ENCODE measurements at regions not wholly inside any gene's neighbourhood (a gene's known extent, or its start where the extent isn't known, plus 50 kb on each side); places are given as distances from the start of the nearest gene placed in this dataset.

- H3K4me3 ChIP-seq = no peak overlapping the region
- no peak overlapping the region for H3K27ac ChIP-seq
- TF ChIP-seq POLR2AphosphoS5 (IDR thresholded peaks at IDR 0.05; ENCODE audit: borderline replicate concordance, low read depth, low read length) = no peak
- H3K9ac ChIP-seq (ENCODE audit: insufficient read length) = no peak overlapping the region
- no peaks in the 10 kb centered on the region for H3K9me3 ChIP-seq (ENCODE audit: low read depth, low read length)
- H3K36me3 ChIP-seq (ENCODE audit: insufficient read depth, low read length) = no peaks in the 10 kb centered on the region
- DNase-seq (ENCODE audit: low read depth, low spot score) = no peak
Measured at GRCh38 chr3:158882445-158882844, 80.6 kb downstream of the MFSD1 start.

- Histone ChIP-seq H3K4me3 (no peak overlapping the region), H3K36me3 (ENCODE audit: insufficient read depth, low read length) (no peaks in the 10 kb centered on the region), H3K9ac (ENCODE audit: insufficient read length) (no peak overlapping the region), H3K9me3 (ENCODE audit: low read depth, low read length) (no peaks in the 10 kb centered on the region), H3K27ac (no peak overlapping the region)
- DNase-seq (ENCODE audit: low read depth, low spot score) = no peak
- TF ChIP-seq EZH2 (IDR thresholded peaks at IDR 0.05) (no peak), FOXP2 (optimal IDR thresholded peaks at IDR 0.05; ENCODE audit: control extremely low read depth, extremely low read length, insufficient read depth) (no peak), POLR2AphosphoS5 (IDR thresholded peaks at IDR 0.05; ENCODE audit: borderline replicate concordance, low read depth, low read length) (no peak)
Measured at GRCh38 chr3:158896729-158897128, 94.9 kb downstream of the MFSD1 start.

GRCh38 chr3:158906749-158907148 lies 104.9 kb downstream of the MFSD1 start:
- Histone ChIP-seq H3K36me3 (ENCODE audit: insufficient read depth, low read length) (no peaks in the 10 kb centered on the region), H3K27ac (no peak overlapping the region), H3K9me3 (ENCODE audit: low read depth, low read length) (no peaks in the 10 kb centered on the region), H3K4me3 (no peak overlapping the region), H3K9ac (ENCODE audit: insufficient read length) (no peak overlapping the region)
- TF ChIP-seq FOXP2 (optimal IDR thresholded peaks at IDR 0.05; ENCODE audit: control extremely low read depth, extremely low read length, insufficient read depth) = no peak
- TF ChIP-seq POLR2AphosphoS5 (IDR thresholded peaks at IDR 0.05; ENCODE audit: borderline replicate concordance, low read depth, low read length) = no peak
- no peak for TF ChIP-seq EZH2 (IDR thresholded peaks at IDR 0.05)
- DNase-seq (ENCODE audit: low read depth, low spot score) = no peak

- no peak for DNase-seq (ENCODE audit: low read depth, low spot score)
- TF ChIP-seq POLR2AphosphoS5 (IDR thresholded peaks at IDR 0.05; ENCODE audit: borderline replicate concordance, low read depth, low read length) (no peak), FOXP2 (optimal IDR thresholded peaks at IDR 0.05; ENCODE audit: control extremely low read depth, extremely low read length, insufficient read depth) (no peak), EZH2 (IDR thresholded peaks at IDR 0.05) (no peak)
- Histone ChIP-seq H3K27ac (no peak overlapping the region), H3K9me3 (ENCODE audit: low read depth, low read length) (no peaks in the 10 kb centered on the region), H3K9ac (ENCODE audit: insufficient read length) (no peak overlapping the region), H3K4me3 (no peak overlapping the region), H3K36me3 (ENCODE audit: insufficient read depth, low read length) (no peaks in the 10 kb centered on the region)
Measured at GRCh38 chr3:158908187-158908734, 106.4 kb downstream of the MFSD1 start.

- Histone ChIP-seq H3K9ac (ENCODE audit: insufficient read length) (no peak overlapping the region), H3K27ac (no peak overlapping the region), H3K4me3 (no peak overlapping the region), H3K9me3 (ENCODE audit: low read depth, low read length) (no peaks in the 10 kb centered on the region), H3K36me3 (ENCODE audit: insufficient read depth, low read length) (no peaks in the 10 kb centered on the region)
- TF ChIP-seq EZH2 (IDR thresholded peaks at IDR 0.05) (no peak), FOXP2 (optimal IDR thresholded peaks at IDR 0.05; ENCODE audit: control extremely low read depth, extremely low read length, insufficient read depth) (no peak), POLR2AphosphoS5 (IDR thresholded peaks at IDR 0.05; ENCODE audit: borderline replicate concordance, low read depth, low read length) (no peak)
- DNase-seq (ENCODE audit: low read depth, low spot score) = no peak
Measured at GRCh38 chr3:158909870-158910269, 108.0 kb downstream of the MFSD1 start.

- Histone ChIP-seq H3K4me3 (no peak overlapping the region), H3K36me3 (ENCODE audit: insufficient read depth, low read length) (no peaks in the 10 kb centered on the region), H3K9me3 (ENCODE audit: low read depth, low read length) (no peaks in the 10 kb centered on the region), H3K27ac (no peak overlapping the region), H3K9ac (ENCODE audit: insufficient read length) (no peak overlapping the region)
- DNase-seq (ENCODE audit: low read depth, low spot score) = no peak
- TF ChIP-seq FOXP2 (optimal IDR thresholded peaks at IDR 0.05; ENCODE audit: control extremely low read depth, extremely low read length, insufficient read depth) (no peak), POLR2AphosphoS5 (IDR thresholded peaks at IDR 0.05; ENCODE audit: borderline replicate concordance, low read depth, low read length) (no peak), EZH2 (IDR thresholded peaks at IDR 0.05) (no peak)
Measured at GRCh38 chr3:158911586-158911985, 109.7 kb downstream of the MFSD1 start.

GRCh38 chr3:158912188-158912587 lies 110.3 kb downstream of the MFSD1 start:
- no peak overlapping the region for H3K4me3 ChIP-seq
- H3K27ac ChIP-seq = no peak overlapping the region
- no peak overlapping the region for H3K9ac ChIP-seq (ENCODE audit: insufficient read length)
- no peak for TF ChIP-seq POLR2AphosphoS5 (IDR thresholded peaks at IDR 0.05; ENCODE audit: borderline replicate concordance, low read depth, low read length)
- TF ChIP-seq FOXP2 (optimal IDR thresholded peaks at IDR 0.05; ENCODE audit: control extremely low read depth, extremely low read length, insufficient read depth) = no peak
- no peak for TF ChIP-seq EZH2 (IDR thresholded peaks at IDR 0.05)
- H3K36me3 ChIP-seq (ENCODE audit: insufficient read depth, low read length) = no peaks in the 10 kb centered on the region
- H3K9me3 ChIP-seq (ENCODE audit: low read depth, low read length) = no peaks in the 10 kb centered on the region
- DNase-seq (ENCODE audit: low read depth, low spot score) = no peak

GRCh38 chr3:158912621-158913020 lies 110.8 kb downstream of the MFSD1 start:
- DNase-seq (ENCODE audit: low read depth, low spot score) = no peak
- Histone ChIP-seq H3K27ac (no peak overlapping the region), H3K9ac (ENCODE audit: insufficient read length) (no peak overlapping the region), H3K4me3 (no peak overlapping the region), H3K9me3 (ENCODE audit: low read depth, low read length) (no peaks in the 10 kb centered on the region), H3K36me3 (ENCODE audit: insufficient read depth, low read length) (no peaks in the 10 kb centered on the region)
- TF ChIP-seq FOXP2 (optimal IDR thresholded peaks at IDR 0.05; ENCODE audit: control extremely low read depth, extremely low read length, insufficient read depth) (no peak), EZH2 (IDR thresholded peaks at IDR 0.05) (no peak), POLR2AphosphoS5 (IDR thresholded peaks at IDR 0.05; ENCODE audit: borderline replicate concordance, low read depth, low read length) (no peak)

- Histone ChIP-seq H3K36me3 (ENCODE audit: insufficient read depth, low read length) (no peaks in the 10 kb centered on the region), H3K27ac (no peak overlapping the region), H3K9me3 (ENCODE audit: low read depth, low read length) (no peaks in the 10 kb centered on the region), H3K9ac (ENCODE audit: insufficient read length) (no peak overlapping the region), H3K4me3 (no peak overlapping the region)
- TF ChIP-seq EZH2 (IDR thresholded peaks at IDR 0.05) (no peak), POLR2AphosphoS5 (IDR thresholded peaks at IDR 0.05; ENCODE audit: borderline replicate concordance, low read depth, low read length) (no peak), FOXP2 (optimal IDR thresholded peaks at IDR 0.05; ENCODE audit: control extremely low read depth, extremely low read length, insufficient read depth) (no peak)
- no peak for DNase-seq (ENCODE audit: low read depth, low spot score)
Measured at GRCh38 chr3:158916111-158916510, 114.3 kb downstream of the MFSD1 start.

Data from SK-N-MC (cell line).